DOHH2 (cell line): ENCODE measurements at regions not wholly inside any gene's neighbourhood (a gene's known extent, or its start where the extent isn't known, plus 50 kb on each side); places are given as distances from the start of the nearest gene placed in this dataset.

Experiments used
- H3F3A ChIP-seq: fragments of 200-600 bp; sonication (generic), shearing (Covaris generic); 2 replicates; pipeline ENCODE4 v1.6.0; 2016; ENCODE audit warnings: antibody characterized with exemption, mild to moderate bottlenecking; ENCODE audit not compliant: control insufficient read depth, insufficient read depth
- H3K27ac ChIP-seq: fragments of 200-600 bp; sonication (generic); 2 replicates; pipeline ENCODE4 v1.5.1; 2014; ENCODE audit warnings: low read depth, mild to moderate bottlenecking, low read length, moderate library complexity
- H3K27me3 ChIP-seq: fragments of 200-600 bp; sonication (generic); 2 replicates; pipeline ENCODE4 v1.6.1; 2014; ENCODE audit warnings: mild to moderate bottlenecking, low read length, mixed read lengths; ENCODE audit not compliant: control insufficient read depth
- H3K36me3 ChIP-seq: fragments of 200-600 bp; sonication (generic); 2 replicates; pipeline ENCODE4 v1.6.1; 2014; ENCODE audit warnings: mild to moderate bottlenecking, low read length, moderate library complexity, mixed read lengths; ENCODE audit not compliant: control insufficient read depth
- H3K4me1 ChIP-seq: fragments of 200-600 bp; sonication (generic); 2 replicates; pipeline ENCODE4 v1.6.1; 2014; ENCODE audit warnings: mild to moderate bottlenecking, low read length, mixed read lengths; ENCODE audit not compliant: control insufficient read depth
- H3K4me2 ChIP-seq: fragments of 200-600 bp; sonication (generic); 2 replicates; pipeline ENCODE4 v1.6.0; 2014; ENCODE audit warnings: mild to moderate bottlenecking, low read length, moderate library complexity
- H3K4me3 ChIP-seq: fragments of 200-600 bp; sonication (generic); 2 replicates; pipeline ENCODE4 v1.5.1; 2014; ENCODE audit warnings: mild to moderate bottlenecking, low read length, mixed read lengths
- H3K79me2 ChIP-seq: fragments of 200-600 bp; sonication (generic); 2 replicates; pipeline ENCODE4 v1.6.1; 2014; ENCODE audit warnings: mild to moderate bottlenecking, low read length, mixed read lengths; ENCODE audit not compliant: control insufficient read depth
- H3K9me2 ChIP-seq: fragments of 200-600 bp; sonication (generic); replicated peaks from 2 replicates; pipeline ENCODE4 v1.6.1; 2014; ENCODE audit warnings: mild to moderate bottlenecking, low read length, mixed read lengths; ENCODE audit not compliant: control insufficient read depth
- H3K9me3 ChIP-seq: fragments of 200-600 bp; sonication (generic); 2 replicates; pipeline ENCODE4 v1.6.1; 2014; ENCODE audit warnings: antibody characterized with exemption, low read length, mixed read lengths; ENCODE audit not compliant: control insufficient read depth, insufficient read depth
- H4K20me1 ChIP-seq: fragments of 200-600 bp; sonication (generic); 2 replicates; pipeline ENCODE4 v1.6.0; 2014; ENCODE audit warnings: low read depth, mild to moderate bottlenecking, antibody characterized with exemption, low read length, moderate library complexity; ENCODE audit not compliant: control insufficient read depth, insufficient read depth
- CTCF ChIP-seq: fragments of 200-600 bp; sonication (generic); IDR thresholded peaks from one replicate; pipeline ENCODE4 v1.5.1; 2014; ENCODE audit warnings: antibody characterized with exemption, mild to moderate bottlenecking, low read depth, low read length; ENCODE audit not compliant: poor library complexity, severe bottlenecking
- EZH2phosphoT487 ChIP-seq: fragments of 200-600 bp; sonication (generic); IDR thresholded peaks from 2 replicates; pipeline ENCODE4 v1.6.1; 2017; ENCODE audit warnings: borderline replicate concordance, mild to moderate bottlenecking, antibody characterized with exemption, low read length, moderate library complexity, mixed read lengths

- no peak for TF ChIP-seq EZH2phosphoT487
- TF ChIP-seq CTCF, result no peak
These were observed 223.6 kb upstream of the ASIC2 start for GRCh38 chr17:33516645-33517044.

GRCh38 chr17:33517746-33518145 lies 224.7 kb upstream of the ASIC2 start:
- Histone ChIP-seq H3K4me3 (no peak overlapping the region), H3K9me2 (no peaks in the 10 kb centered on the region), H3K79me2 (no peaks in the 10 kb centered on the region), H3K4me1 (no peaks in the 10 kb centered on the region), H3K27me3 (no peaks in the 10 kb centered on the region), H3K4me2 (no peak overlapping the region), H3K36me3 (no peaks in the 10 kb centered on the region), H3K9me3 (no peaks in the 10 kb centered on the region), H3F3A (no peaks in the 10 kb centered on the region), H4K20me1 (no peaks in the 10 kb centered on the region), H3K27ac (no peak overlapping the region)
- no peak for TF ChIP-seq CTCF
- TF ChIP-seq EZH2phosphoT487, result no peak

More at GRCh38 chr17:33516645-33517044, 223.6 kb upstream of the ASIC2 start:
- H3K4me2 ChIP-seq, result no peak overlapping the region
- no peak overlapping the region for H3K27ac ChIP-seq
- H3K4me3 ChIP-seq, result no peak overlapping the region
- no peaks in the 10 kb centered on the region for H3K4me1 ChIP-seq
- no peaks in the 10 kb centered on the region for H3K36me3 ChIP-seq
- H3K79me2 ChIP-seq, result no peaks in the 10 kb centered on the region
- no peaks in the 10 kb centered on the region for H3K9me2 ChIP-seq
- H4K20me1 ChIP-seq, result no peaks in the 10 kb centered on the region
- no peaks in the 10 kb centered on the region for H3F3A ChIP-seq
- no peaks in the 10 kb centered on the region for H3K9me3 ChIP-seq
- no peaks in the 10 kb centered on the region for H3K27me3 ChIP-seq

- Histone ChIP-seq H3K36me3 (no peaks in the 10 kb centered on the region), H3K4me2 (no peak overlapping the region), H3K9me3 (no peaks in the 10 kb centered on the region), H3K4me1 (no peaks in the 10 kb centered on the region), H3K79me2 (no peaks in the 10 kb centered on the region), H4K20me1 (no peaks in the 10 kb centered on the region), H3F3A (no peaks in the 10 kb centered on the region), H3K9me2 (no peaks in the 10 kb centered on the region), H3K4me3 (no peak overlapping the region), H3K27me3 (no peaks in the 10 kb centered on the region), H3K27ac (no peak overlapping the region)
- TF ChIP-seq EZH2phosphoT487, result no peak
- TF ChIP-seq CTCF, result no peak
These were observed 226.6 kb upstream of the ASIC2 start for GRCh38 chr17:33519692-33520091.
